GM23338 (cell line): ENCODE measurements at regions not wholly inside any gene's neighbourhood (a gene's known extent, or its start where the extent isn't known, plus 50 kb on each side); places are given as distances from the start of the nearest gene placed in this dataset.

Experiments used
- ATAC-seq: fragments of 200-7000 bp; cut with Tn5 transposase; 3 replicates; pipeline ENCODE4 v1.9.1; 2020
- DNase-seq: peaks from one replicate; pipeline ENCODE4 v3.0.0-alpha.2; 2015; ENCODE audit warnings: low spot score
- H2AFZ ChIP-seq: fragments of 200-600 bp; sonication (generic); 2 replicates; pipeline ENCODE4 v1.8.0; 2016; ENCODE audit warnings: antibody characterized with exemption, mild to moderate bottlenecking, moderate library complexity
- H3F3A ChIP-seq: fragments of 200-600 bp; sonication (generic); replicated peaks from 2 replicates; pipeline ENCODE4 v1.8.0; 2017; ENCODE audit warnings: antibody characterized with exemption, mixed run types, low read depth
- H3K27ac ChIP-seq: fragments of 200-600 bp; sonication (generic); 2 replicates; pipeline ENCODE4 v1.6.1; 2016; ENCODE audit warnings: low read depth
- H3K27me3 ChIP-seq: fragments of 200-600 bp; sonication (generic); 2 replicates; pipeline ENCODE4 v1.8.0; 2016; ENCODE audit warnings: mild to moderate bottlenecking, mixed run types, moderate library complexity; ENCODE audit not compliant: insufficient read depth
- H3K36me3 ChIP-seq: fragments of 200-600 bp; sonication (generic); 2 replicates; pipeline ENCODE4 v1.8.0; 2016; ENCODE audit warnings: mild to moderate bottlenecking; ENCODE audit not compliant: insufficient read depth
- H3K4me1 ChIP-seq: fragments of 200-600 bp; sonication (generic); 2 replicates; pipeline ENCODE4 v1.8.0; 2016; ENCODE audit warnings: mild to moderate bottlenecking, moderate library complexity; ENCODE audit not compliant: insufficient read depth
- H3K4me2 ChIP-seq: fragments of 200-600 bp; sonication (generic); 2 replicates; pipeline ENCODE4 v1.7.1; 2017; ENCODE audit warnings: mixed run types
- H3K4me3 ChIP-seq: fragments of 200-600 bp; sonication (generic); 2 replicates; pipeline ENCODE4 v1.6.1; 2016; ENCODE audit warnings: mixed run types
- H3K79me2 ChIP-seq: fragments of 200-600 bp; sonication (generic); replicated peaks from 2 replicates; pipeline ENCODE4 v1.8.0; 2017; ENCODE audit warnings: mild to moderate bottlenecking; ENCODE audit not compliant: insufficient read depth
- H3K9me2 ChIP-seq: fragments of 200-600 bp; sonication (generic); 2 replicates; pipeline ENCODE4 v1.8.0; 2017; ENCODE audit not compliant: insufficient read depth
- H4K20me1 ChIP-seq: fragments of 200-600 bp; sonication (generic); replicated peaks from 2 replicates; pipeline ENCODE4 v1.8.0; 2017; ENCODE audit warnings: mild to moderate bottlenecking; ENCODE audit not compliant: insufficient read depth
- H3K27ac Mint-ChIP-seq: 2 replicates; pipeline ENCODE4 v1.8.0; 2020; ENCODE audit warnings: inconsistent platforms, mild to moderate bottlenecking, moderate library complexity, mixed read lengths
- H3K27me3 Mint-ChIP-seq: 3 replicates; pipeline ENCODE4 v1.8.0; 2022; ENCODE audit warnings: low read depth, mild to moderate bottlenecking, moderate library complexity, mixed read lengths, inconsistent platforms; ENCODE audit not compliant: insufficient read depth, poor library complexity
- H3K36me3 Mint-ChIP-seq: 3 replicates; pipeline ENCODE4 v1.8.0; 2021; ENCODE audit warnings: low read depth, mild to moderate bottlenecking, inconsistent platforms, moderate library complexity, mixed read lengths
- H3K4me1 Mint-ChIP-seq: 3 replicates; pipeline ENCODE4 v1.8.0; 2020; ENCODE audit warnings: mild to moderate bottlenecking, inconsistent platforms, mixed read lengths
- H3K4me3 Mint-ChIP-seq: 3 replicates; pipeline ENCODE4 v1.8.0; 2021; ENCODE audit warnings: moderate library complexity, mild to moderate bottlenecking, inconsistent platforms, mixed read lengths
- H3K9me3 Mint-ChIP-seq: 3 replicates; pipeline ENCODE4 v1.8.0; 2020; ENCODE audit warnings: moderate library complexity, mild to moderate bottlenecking, inconsistent platforms, mixed read lengths
- EZH2 ChIP-seq: fragments of 200-600 bp; sonication (generic); IDR thresholded peaks from one replicate; pipeline ENCODE4 v1.8.0; 2017; ENCODE audit warnings: antibody characterized with exemption, mild to moderate bottlenecking, low read depth; ENCODE audit not compliant: unreplicated experiment
- JUNB ChIP-seq: IDR thresholded peaks from one replicate; pipeline ENCODE4 v1.6.1; 2016; ENCODE audit warnings: antibody characterized with exemption; ENCODE audit not compliant: unreplicated experiment
- NANOG ChIP-seq: IDR thresholded peaks from 2 replicates; pipeline ENCODE4 v1.6.1; 2016; ENCODE audit warnings: antibody characterized with exemption, borderline replicate concordance
- ZNF114 ChIP-seq: fragments of 250-450 bp; sonication (Bioruptor Pico); IDR thresholded peaks from 2 replicates; pipeline ENCODE4 v1.5.0; 2020; ENCODE audit warnings: mild to moderate bottlenecking, moderate library complexity
- TF ChIP-seq, protein P1 (sequence below): fragments of 250-450 bp; sonication (Bioruptor Pico); IDR thresholded peaks from 2 replicates; pipeline ENCODE4 v1.5.0; 2020; ENCODE audit warnings: mild to moderate bottlenecking, moderate library complexity

DNA sequence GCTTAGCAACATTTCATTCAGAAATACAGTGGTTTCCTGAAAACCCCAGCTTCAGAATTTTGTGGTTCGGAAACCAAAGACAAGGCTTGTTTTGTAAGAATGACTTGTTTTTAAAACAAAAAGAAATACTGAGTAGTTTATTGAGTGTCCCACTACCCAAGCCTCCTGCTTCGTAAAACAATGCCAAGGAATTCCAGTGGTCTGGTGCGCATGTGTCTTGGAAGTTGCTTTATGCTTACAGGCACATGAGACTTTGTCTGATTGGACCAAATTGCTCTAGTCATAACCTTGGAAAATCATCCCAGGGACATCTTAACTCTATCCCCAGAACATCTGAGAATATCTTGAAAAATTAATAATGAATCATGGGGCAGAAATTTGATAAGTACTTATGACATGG lies 77.1 kb upstream of the FST start (continued):
- TF ChIP-seq, protein P1, sequence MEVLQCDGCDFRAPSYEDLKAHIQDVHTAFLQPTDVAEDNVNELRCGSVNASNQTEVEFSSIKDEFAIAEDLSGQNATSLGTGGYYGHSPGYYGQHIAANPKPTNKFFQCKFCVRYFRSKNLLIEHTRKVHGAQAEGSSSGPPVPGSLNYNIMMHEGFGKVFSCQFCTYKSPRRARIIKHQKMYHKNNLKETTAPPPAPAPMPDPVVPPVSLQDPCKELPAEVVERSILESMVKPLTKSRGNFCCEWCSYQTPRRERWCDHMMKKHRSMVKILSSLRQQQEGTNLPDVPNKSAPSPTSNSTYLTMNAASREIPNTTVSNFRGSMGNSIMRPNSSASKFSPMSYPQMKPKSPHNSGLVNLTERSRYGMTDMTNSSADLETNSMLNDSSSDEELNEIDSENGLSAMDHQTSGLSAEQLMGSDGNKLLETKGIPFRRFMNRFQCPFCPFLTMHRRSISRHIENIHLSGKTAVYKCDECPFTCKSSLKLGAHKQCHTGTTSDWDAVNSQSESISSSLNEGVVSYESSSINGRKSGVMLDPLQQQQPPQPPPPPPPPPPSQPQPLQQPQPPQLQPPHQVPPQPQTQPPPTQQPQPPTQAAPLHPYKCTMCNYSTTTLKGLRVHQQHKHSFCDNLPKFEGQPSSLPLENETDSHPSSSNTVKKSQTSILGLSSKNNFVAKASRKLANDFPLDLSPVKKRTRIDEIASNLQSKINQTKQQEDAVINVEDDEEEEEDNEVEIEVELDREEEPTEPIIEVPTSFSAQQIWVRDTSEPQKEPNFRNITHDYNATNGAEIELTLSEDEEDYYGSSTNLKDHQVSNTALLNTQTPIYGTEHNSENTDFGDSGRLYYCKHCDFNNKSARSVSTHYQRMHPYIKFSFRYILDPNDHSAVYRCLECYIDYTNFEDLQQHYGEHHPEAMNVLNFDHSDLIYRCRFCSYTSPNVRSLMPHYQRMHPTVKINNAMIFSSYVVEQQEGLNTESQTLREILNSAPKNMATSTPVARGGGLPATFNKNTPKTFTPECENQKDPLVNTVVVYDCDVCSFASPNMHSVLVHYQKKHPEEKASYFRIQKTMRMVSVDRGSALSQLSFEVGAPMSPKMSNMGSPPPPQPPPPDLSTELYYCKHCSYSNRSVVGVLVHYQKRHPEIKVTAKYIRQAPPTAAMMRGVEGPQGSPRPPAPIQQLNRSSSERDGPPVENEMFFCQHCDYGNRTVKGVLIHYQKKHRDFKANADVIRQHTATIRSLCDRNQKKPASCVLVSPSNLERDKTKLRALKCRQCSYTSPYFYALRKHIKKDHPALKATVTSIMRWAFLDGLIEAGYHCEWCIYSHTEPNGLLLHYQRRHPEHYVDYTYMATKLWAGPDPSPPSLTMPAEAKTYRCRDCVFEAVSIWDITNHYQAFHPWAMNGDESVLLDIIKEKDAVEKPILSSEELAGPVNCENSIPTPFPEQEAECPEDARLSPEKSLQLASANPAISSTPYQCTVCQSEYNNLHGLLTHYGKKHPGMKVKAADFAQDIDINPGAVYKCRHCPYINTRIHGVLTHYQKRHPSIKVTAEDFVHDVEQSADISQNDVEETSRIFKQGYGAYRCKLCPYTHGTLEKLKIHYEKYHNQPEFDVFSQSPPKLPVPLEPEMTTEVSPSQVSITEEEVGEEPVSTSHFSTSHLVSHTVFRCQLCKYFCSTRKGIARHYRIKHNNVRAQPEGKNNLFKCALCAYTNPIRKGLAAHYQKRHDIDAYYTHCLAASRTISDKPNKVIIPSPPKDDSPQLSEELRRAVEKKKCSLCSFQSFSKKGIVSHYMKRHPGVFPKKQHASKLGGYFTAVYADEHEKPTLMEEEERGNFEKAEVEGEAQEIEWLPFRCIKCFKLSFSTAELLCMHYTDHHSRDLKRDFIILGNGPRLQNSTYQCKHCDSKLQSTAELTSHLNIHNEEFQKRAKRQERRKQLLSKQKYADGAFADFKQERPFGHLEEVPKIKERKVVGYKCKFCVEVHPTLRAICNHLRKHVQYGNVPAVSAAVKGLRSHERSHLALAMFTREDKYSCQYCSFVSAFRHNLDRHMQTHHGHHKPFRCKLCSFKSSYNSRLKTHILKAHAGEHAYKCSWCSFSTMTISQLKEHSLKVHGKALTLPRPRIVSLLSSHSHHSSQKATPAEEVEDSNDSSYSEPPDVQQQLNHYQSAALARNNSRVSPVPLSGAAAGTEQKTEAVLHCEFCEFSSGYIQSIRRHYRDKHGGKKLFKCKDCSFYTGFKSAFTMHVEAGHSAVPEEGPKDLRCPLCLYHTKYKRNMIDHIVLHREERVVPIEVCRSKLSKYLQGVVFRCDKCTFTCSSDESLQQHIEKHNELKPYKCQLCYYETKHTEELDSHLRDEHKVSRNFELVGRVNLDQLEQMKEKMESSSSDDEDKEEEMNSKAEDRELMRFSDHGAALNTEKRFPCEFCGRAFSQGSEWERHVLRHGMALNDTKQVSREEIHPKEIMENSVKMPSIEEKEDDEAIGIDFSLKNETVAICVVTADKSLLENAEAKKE = no peak

DNA sequence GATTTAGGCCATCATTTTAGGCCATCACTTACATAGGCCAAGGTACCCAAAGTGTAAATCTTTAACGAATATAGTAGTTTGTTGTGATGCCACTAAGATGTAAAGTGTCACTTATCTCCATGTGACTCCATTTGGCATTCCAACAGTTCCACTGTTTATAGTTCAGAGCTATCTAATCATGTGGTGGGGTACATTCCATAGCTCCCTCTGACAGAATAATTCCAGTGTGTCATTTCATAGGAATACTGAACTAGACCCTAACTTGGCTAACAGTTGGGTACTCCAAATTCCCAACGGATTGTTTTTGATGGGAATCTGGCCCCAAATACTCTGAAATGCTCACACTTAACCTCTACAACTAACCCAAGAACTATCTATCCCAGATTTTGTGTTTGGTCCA lies 76.7 kb upstream of the FST start:
- ATAC-seq (no peak), DNase-seq (no peak)
- H3K36me3 Mint-ChIP-seq = no peaks in the 10 kb centered on the region
- Histone ChIP-seq H3K27me3 (no peaks in the 10 kb centered on the region), H3F3A (no peaks in the 10 kb centered on the region), H3K79me2 (no peaks in the 10 kb centered on the region), H3K27ac (no peak overlapping the region), H3K4me3 (no peak overlapping the region), H3K9me2 (no peaks in the 10 kb centered on the region; the same call in none of the 2 replicates), H3K36me3 (no peaks in the 10 kb centered on the region), H3K4me2 (no peak overlapping the region), H2AFZ (no peak overlapping the region), H4K20me1 (no peaks in the 10 kb centered on the region), H3K4me1 (no peaks in the 10 kb centered on the region)
- H3K4me1 Mint-ChIP-seq = no peaks in the 10 kb centered on the region
- TF ChIP-seq ZNF114 (CRISPR knock-in tag) (no peak), NANOG (no peak), EZH2 (no peak)
- no peaks in the 10 kb centered on the region for H3K9me3 Mint-ChIP-seq
- no peak overlapping the region for H3K27ac Mint-ChIP-seq
- no peak overlapping the region for H3K4me3 Mint-ChIP-seq
- no peaks in the 10 kb centered on the region for H3K27me3 Mint-ChIP-seq

DNA sequence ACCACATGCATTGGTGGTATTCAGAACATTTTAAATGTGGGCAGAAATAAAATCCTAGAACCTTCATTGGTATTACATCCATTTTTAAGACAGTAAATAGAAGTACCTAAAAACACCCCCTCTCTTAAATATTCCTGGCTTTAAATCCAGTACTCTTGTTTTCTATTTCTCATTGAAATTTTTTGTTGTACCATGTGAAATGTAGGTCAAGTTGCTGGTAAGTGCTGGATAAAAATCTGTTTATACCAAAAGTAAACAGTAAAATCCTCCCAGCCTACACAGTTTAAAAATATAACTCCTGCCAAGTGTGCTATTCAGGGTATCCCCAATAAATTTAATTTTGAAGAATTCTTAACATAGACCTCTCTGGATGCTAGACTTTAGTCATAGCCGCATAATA lies 75.0 kb upstream of the FST start:
- Mint-ChIP-seq H3K9me3 (no peaks in the 10 kb centered on the region), H3K4me1 (no peaks in the 10 kb centered on the region), H3K36me3 (no peaks in the 10 kb centered on the region), H3K4me3 (no peak overlapping the region), H3K27ac (no peak overlapping the region), H3K27me3 (no peaks in the 10 kb centered on the region)
- H3K36me3 ChIP-seq = no peaks in the 10 kb centered on the region
- no peak for ATAC-seq
- no peaks in the 10 kb centered on the region; the same call in none of the 2 replicates for H3K9me2 ChIP-seq
- no peaks in the 10 kb centered on the region for H3K79me2 ChIP-seq
- H2AFZ ChIP-seq = no peak overlapping the region
- no peak for TF ChIP-seq JUNB
- TF ChIP-seq, protein P1 = no peak
- H3K4me1 ChIP-seq = no peaks in the 10 kb centered on the region
- H4K20me1 ChIP-seq = no peaks in the 10 kb centered on the region
- H3K4me3 ChIP-seq = no peak overlapping the region
- H3K27me3 ChIP-seq = no peaks in the 10 kb centered on the region
- H3K27ac ChIP-seq = no peak overlapping the region
- no peak for DNase-seq
- H3K4me2 ChIP-seq = no peak overlapping the region
- H3F3A ChIP-seq = no peaks in the 10 kb centered on the region
